Natural killer cell treated with Interleukin-12 subunit alpha and Interleukin-12 subunit beta and Interleukin-15 and Interleukin-18, amount 100 ng/mL, for 72 hours (primary cell): ENCODE measurements at regions not wholly inside any gene's neighbourhood (a gene's known extent, or its start where the extent isn't known, plus 50 kb on each side); places are given as distances from the start of the nearest gene placed in this dataset.
"Not testable (repeated sequence)": the region's sequence is repeated elsewhere in the genome, so short reads cannot be mapped to it uniquely, and the experiment has no call there.

Experiments
- ATAC-seq, 2 donors: fragments of 150-1000 bp; cut with Tn5 transposase in 1 of 2; sonication (Bioruptor Pico), chemical (Tn5 transposase) in 1 of 2; 2 replicates each; pipeline ENCODE4 v1.10.0; 2021
- DNase-seq: peaks from one replicate; pipeline ENCODE4 v3.0.0; 2022; ENCODE audit warnings: low spot score
- H3K27ac Mint-ChIP-seq, 2 donors: 1 replicate in 1 of 2; 2 replicates in 1 of 2; pipeline ENCODE4 v1.8.0; 2022; ENCODE audit warnings: mixed read lengths in 2 of 2, mild to moderate bottlenecking in 1 of 2, moderate library complexity in 1 of 2
- H3K27me3 Mint-ChIP-seq, 2 donors: 1 replicate in 1 of 2; 2 replicates in 1 of 2; pipeline ENCODE4 v1.8.0; 2022; ENCODE audit warnings: mixed read lengths in 2 of 2
- H3K36me3 Mint-ChIP-seq: one replicate; pipeline ENCODE4 v1.8.0; 2022; ENCODE audit warnings: mixed read lengths
- H3K4me1 Mint-ChIP-seq, 2 donors: 1 replicate in 1 of 2; 2 replicates in 1 of 2; pipeline ENCODE4 v1.8.0; 2022; ENCODE audit warnings: low read depth in 2 of 2, mixed read lengths in 2 of 2, mild to moderate bottlenecking in 1 of 2
- H3K4me3 Mint-ChIP-seq: one replicate; pipeline ENCODE4 v1.8.0; 2022; ENCODE audit warnings: mixed read lengths
- H3K9me3 Mint-ChIP-seq: 2 replicates; pipeline ENCODE4 v1.8.0; 2022; ENCODE audit warnings: mixed read lengths

- DNase-seq (no peak), ATAC-seq (no peak)
- no peaks in the 10 kb centered on the region for H3K4me1 Mint-ChIP-seq
- peaks cover 4% of the 10 kb centered on the region for H3K9me3 Mint-ChIP-seq
- H3K36me3 Mint-ChIP-seq: no peaks in the 10 kb centered on the region
- no peak overlapping the region for H3K27ac Mint-ChIP-seq
- H3K27me3 Mint-ChIP-seq: no peaks in the 10 kb centered on the region
- no peak overlapping the region for H3K4me3 Mint-ChIP-seq
Observed at GRCh38 chrX:125544031-125544660, 224.5 kb downstream of the TEX13C start.

GRCh38 chrX:125544856-125545255, 225.2 kb downstream of the TEX13C start:
- Mint-ChIP-seq H3K36me3 (no peaks in the 10 kb centered on the region), H3K4me3 (no peak overlapping the region), H3K27me3 (no peaks in the 10 kb centered on the region), H3K4me1 (no peaks in the 10 kb centered on the region), H3K27ac (no peak overlapping the region), H3K9me3 (peaks cover 4% of the 10 kb centered on the region)
- DNase-seq (no peak), ATAC-seq (no peak)

GRCh38 chrX:125577479-125577878, 257.8 kb downstream of the TEX13C start:
- H3K4me3 Mint-ChIP-seq: no peak overlapping the region
- DNase-seq (no peak), ATAC-seq (no peak)
- no peaks in the 10 kb centered on the region for H3K4me1 Mint-ChIP-seq
- H3K9me3 Mint-ChIP-seq: peaks cover 3% of the 10 kb centered on the region
- no peaks in the 10 kb centered on the region for H3K27me3 Mint-ChIP-seq
- no peaks in the 10 kb centered on the region for H3K36me3 Mint-ChIP-seq
- no peak overlapping the region for H3K27ac Mint-ChIP-seq

GRCh38 chrX:125604448-125604847, 284.8 kb downstream of the TEX13C start:
- H3K36me3 Mint-ChIP-seq: no peaks in the 10 kb centered on the region
- ATAC-seq: no peak
- H3K9me3 Mint-ChIP-seq: no peaks in the 10 kb centered on the region
- no peak overlapping the region for H3K27ac Mint-ChIP-seq
- no peaks in the 10 kb centered on the region for H3K27me3 Mint-ChIP-seq
- H3K4me1 Mint-ChIP-seq: no peaks in the 10 kb centered on the region
- H3K4me3 Mint-ChIP-seq: no peak overlapping the region
- DNase-seq: no peak

DNA sequence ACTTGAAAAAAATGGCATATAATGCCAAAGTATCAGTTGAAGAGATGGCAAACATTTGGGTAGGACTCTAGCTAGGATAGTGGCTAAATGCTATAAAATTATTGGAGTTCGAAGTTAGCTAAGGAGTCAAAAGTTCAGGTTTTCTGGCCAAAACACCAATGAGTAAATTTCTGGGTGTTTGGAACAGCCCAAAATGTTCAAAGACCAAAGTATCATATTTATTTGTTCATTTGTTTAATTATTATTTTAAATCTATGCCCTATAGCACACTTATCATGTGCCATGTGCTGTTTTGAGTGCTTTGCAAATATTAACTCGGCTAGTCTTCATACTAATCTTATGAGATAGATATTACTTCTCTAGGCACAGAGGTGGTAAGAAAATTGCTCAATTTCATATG, 285.5 kb downstream of the TEX13C start:
- no peaks in the 10 kb centered on the region for H3K9me3 Mint-ChIP-seq
- H3K4me1 Mint-ChIP-seq: no peaks in the 10 kb centered on the region
- H3K36me3 Mint-ChIP-seq: no peaks in the 10 kb centered on the region
- no peak overlapping the region for H3K4me3 Mint-ChIP-seq
- DNase-seq (no peak), ATAC-seq (no peak)
- no peak overlapping the region for H3K27ac Mint-ChIP-seq
- H3K27me3 Mint-ChIP-seq: no peaks in the 10 kb centered on the region

DNA sequence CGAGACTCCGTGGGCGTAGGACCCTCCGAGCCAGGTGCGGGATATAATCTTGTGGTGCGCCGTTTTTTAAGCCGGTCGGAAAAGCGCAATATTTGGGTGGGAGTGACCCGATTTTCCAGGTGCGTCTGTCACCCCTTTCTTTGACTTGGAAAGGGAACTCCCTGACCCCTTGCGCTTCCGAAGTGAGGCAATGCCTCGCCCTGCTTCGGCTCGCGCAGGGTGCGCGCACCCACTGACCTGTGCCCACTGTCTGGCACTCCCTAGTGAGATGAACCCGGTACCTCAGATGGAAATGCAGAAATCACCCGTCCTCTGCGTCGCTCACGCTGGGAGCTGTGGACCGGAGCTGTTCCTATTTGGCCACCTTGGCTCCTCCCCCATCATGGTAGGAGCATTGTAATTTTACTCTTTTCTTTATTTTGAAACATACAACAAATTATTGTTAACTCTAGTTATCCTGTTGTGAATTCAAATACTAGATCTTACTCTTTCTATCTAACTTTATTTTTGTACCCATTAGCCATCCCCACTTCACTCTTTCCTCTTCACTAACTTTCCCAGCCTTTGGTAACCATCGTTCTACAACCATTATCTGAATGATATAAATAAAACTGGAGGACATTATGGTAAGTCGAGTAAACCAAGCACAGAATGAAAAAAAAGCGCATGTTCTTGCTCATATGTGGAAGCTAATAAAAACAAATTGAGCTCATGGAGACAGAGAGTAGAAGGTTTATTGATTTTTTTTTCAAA, 295.1 kb downstream of the TEX13C start:
- not testable (repeated sequence) for H3K4me3 Mint-ChIP-seq, H3K9me3 Mint-ChIP-seq, H3K36me3 Mint-ChIP-seq, H3K27ac Mint-ChIP-seq, H3K27me3 Mint-ChIP-seq, H3K4me1 Mint-ChIP-seq, ATAC-seq, DNase-seq

DNA sequence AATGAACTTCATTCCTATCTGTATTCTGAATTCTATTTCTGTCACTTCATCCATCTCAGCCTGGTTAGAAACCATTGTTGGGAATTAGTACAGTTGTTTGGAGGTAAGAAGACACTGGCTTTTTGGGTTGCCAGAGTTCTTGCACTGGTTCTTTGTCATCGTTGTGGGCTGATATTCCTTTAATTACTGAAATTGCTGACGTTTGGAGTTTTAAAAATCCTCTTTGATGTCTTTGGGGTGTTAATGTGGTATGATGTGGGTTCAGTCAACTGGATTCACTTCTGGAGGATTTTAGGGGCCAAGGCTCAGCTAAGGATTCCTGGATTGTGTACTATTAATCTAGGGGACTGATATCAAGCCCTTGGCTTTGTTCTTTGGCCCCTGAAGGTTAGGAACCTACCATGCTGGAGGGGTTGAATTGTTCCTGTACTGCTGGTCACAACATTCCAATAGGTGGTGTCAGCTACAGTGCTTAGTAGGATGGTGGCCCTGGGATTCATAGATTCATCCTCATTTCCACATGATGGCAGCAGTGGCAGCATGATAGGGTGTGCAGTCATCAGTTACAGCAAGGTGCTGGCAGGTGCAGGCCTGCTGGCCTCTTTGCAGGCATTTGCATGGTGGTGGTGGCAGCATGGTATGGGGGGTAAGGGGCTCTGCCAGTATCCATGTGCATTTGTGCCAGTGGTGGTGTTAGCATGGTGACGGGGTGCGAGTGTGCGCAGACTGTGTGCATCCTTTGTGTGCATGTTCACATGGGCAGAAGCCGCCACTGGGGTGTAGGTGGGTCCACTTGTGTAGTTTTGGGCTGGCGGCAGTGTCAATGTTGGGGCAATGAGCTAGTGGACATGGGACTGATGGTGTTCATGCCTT, 301.3 kb downstream of the TEX13C start:
- no peaks in the 10 kb centered on the region for H3K27me3 Mint-ChIP-seq
- no peak overlapping the region for H3K4me3 Mint-ChIP-seq
- H3K27ac Mint-ChIP-seq: no peak overlapping the region
- H3K4me1 Mint-ChIP-seq: no peaks in the 10 kb centered on the region
- DNase-seq (no peak), ATAC-seq (no peak)
- no peaks in the 10 kb centered on the region for H3K9me3 Mint-ChIP-seq
- H3K36me3 Mint-ChIP-seq: no peaks in the 10 kb centered on the region

GRCh38 chrX:125621588-125621927, 301.9 kb downstream of the TEX13C start:
- DNase-seq (no peak), ATAC-seq (peak in 1 of 2 donors; percentile 28)
- Mint-ChIP-seq H3K4me1 (no peaks in the 10 kb centered on the region), H3K9me3 (no peaks in the 10 kb centered on the region), H3K36me3 (no peaks in the 10 kb centered on the region), H3K27me3 (no peaks in the 10 kb centered on the region), H3K27ac (no peak overlapping the region), H3K4me3 (no peak overlapping the region)

DNA sequence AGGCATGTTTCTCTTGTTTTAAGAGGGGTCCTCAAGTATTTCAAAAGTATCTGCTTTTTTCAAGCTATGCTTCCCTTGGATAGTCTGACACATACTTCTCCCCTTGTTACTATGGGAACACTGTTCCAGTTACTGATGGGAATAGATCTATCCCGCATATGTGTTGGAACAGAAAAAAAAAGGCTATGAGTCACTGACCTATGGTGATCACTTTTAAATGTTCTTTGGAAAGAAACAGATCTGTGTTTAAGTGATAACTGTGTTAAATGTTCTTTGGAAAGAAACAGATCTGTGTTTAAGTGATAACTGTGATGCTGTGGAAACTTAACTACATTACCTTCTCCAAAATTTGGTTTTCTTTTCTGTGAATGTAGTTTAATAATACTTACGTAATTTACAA, 303.2 kb downstream of the TEX13C start:
- no peak overlapping the region for H3K27ac Mint-ChIP-seq
- H3K27me3 Mint-ChIP-seq: no peaks in the 10 kb centered on the region
- H3K4me3 Mint-ChIP-seq: no peak overlapping the region
- H3K4me1 Mint-ChIP-seq: no peaks in the 10 kb centered on the region
- ATAC-seq (no peak), DNase-seq (no peak)
- no peaks in the 10 kb centered on the region for H3K9me3 Mint-ChIP-seq
- H3K36me3 Mint-ChIP-seq: no peaks in the 10 kb centered on the region

- H3K9me3 Mint-ChIP-seq: no peaks in the 10 kb centered on the region
- no peaks in the 10 kb centered on the region for H3K27me3 Mint-ChIP-seq
- H3K4me3 Mint-ChIP-seq: no peak overlapping the region
- no peaks in the 10 kb centered on the region for H3K36me3 Mint-ChIP-seq
- no peak overlapping the region for H3K27ac Mint-ChIP-seq
- no peak for ATAC-seq
- DNase-seq: no peak
- no peaks in the 10 kb centered on the region for H3K4me1 Mint-ChIP-seq
Observed at GRCh38 chrX:125627676-125628075, 308.0 kb downstream of the TEX13C start.

DNA sequence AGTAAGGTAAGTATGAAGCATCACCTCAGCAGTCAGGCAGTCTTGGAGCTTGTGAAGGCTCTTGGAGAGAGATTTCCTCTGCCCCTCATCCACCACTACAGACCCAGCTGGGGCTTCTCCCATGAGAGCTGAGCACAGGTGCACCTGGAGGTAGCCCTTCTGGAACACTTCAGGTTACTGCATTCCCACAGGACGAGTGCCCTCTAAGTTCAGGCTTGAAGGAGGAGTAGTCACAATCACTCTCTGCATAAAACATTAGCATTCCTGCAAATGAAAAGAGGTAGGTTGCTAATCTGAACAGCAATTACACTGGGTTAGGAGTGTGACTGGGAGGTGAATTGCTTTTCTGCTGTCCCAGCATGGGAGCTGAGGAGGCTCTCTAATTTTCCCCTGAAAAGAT, 308.8 kb downstream of the TEX13C start:
- Mint-ChIP-seq H3K4me1 (no peaks in the 10 kb centered on the region), H3K27ac (no peak overlapping the region), H3K36me3 (no peaks in the 10 kb centered on the region), H3K9me3 (no peaks in the 10 kb centered on the region), H3K4me3 (no peak overlapping the region), H3K27me3 (no peaks in the 10 kb centered on the region)
- ATAC-seq: no peak
- no peak for DNase-seq

DNA sequence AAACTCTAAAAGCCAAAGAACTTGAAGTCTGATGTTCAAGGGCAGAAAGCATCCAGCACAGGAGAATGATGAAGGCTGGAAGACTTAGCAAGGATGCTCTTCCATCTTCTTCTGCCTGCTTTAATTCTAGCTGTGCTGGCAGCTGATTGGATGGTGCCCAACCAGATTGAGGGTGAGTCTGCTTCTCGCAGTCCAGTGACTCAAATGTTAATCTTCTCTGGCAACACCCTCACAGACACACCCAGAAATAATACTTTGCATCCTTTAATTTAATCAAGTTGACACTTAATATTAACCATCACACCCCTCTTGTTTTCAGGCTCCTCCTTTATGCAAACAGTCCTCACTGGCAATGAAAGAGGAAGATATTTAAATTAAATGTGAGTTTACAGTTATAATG, 321.7 kb downstream of the TEX13C start:
- H3K4me3 Mint-ChIP-seq: no peak overlapping the region
- no peaks in the 10 kb centered on the region for H3K9me3 Mint-ChIP-seq
- no peak overlapping the region for H3K27ac Mint-ChIP-seq
- H3K36me3 Mint-ChIP-seq: no peaks in the 10 kb centered on the region
- no peak for DNase-seq
- no peaks in the 10 kb centered on the region for H3K27me3 Mint-ChIP-seq
- no peaks in the 10 kb centered on the region for H3K4me1 Mint-ChIP-seq
- no peak for ATAC-seq

- H3K4me3 Mint-ChIP-seq: no peak overlapping the region
- H3K36me3 Mint-ChIP-seq: no peaks in the 10 kb centered on the region
- no peaks in the 10 kb centered on the region for H3K4me1 Mint-ChIP-seq
- H3K27me3 Mint-ChIP-seq: no peaks in the 10 kb centered on the region
- no peaks in the 10 kb centered on the region for H3K9me3 Mint-ChIP-seq
- ATAC-seq (peak in 1 of 2 donors; percentile 32), DNase-seq (no peak)
- H3K27ac Mint-ChIP-seq: no peak overlapping the region
Observed at GRCh38 chrX:125646195-125646594, 326.5 kb downstream of the TEX13C start.

DNA sequence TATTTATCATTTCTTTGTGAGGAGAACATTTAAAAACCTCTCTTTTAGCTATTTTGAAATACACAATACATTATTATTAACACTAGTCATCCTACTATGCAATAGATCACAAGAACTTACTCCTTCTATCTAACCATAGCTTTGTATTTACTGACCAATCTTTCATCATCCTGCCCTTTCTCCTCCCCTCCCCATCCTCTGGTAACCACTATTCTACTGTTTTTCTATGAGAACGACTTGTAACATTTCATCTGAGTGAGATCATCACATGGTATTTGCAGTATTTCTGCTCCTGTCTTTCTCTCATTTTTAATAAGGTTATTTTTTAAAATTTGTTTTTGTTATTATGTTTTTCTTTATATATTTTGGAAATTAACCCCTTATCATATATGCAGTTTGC, 331.8 kb downstream of the TEX13C start:
- Mint-ChIP-seq H3K4me1 (no peaks in the 10 kb centered on the region), H3K36me3 (no peaks in the 10 kb centered on the region), H3K4me3 (no peak overlapping the region), H3K27ac (no peak overlapping the region), H3K9me3 (no peaks in the 10 kb centered on the region), H3K27me3 (no peaks in the 10 kb centered on the region)
- no peak for DNase-seq
- no peak for ATAC-seq
